SJCRH30 (cell line): ENCODE measurements at regions not wholly inside any gene's neighbourhood (a gene's known extent, or its start where the extent isn't known, plus 50 kb on each side); places are given as distances from the start of the nearest gene placed in this dataset.

Source experiments
- DNase-seq, 2 experiments: peaks; one replicate each; pipeline ENCODE4 v3.0.0-alpha.2; 2015 to 2020
- H3K27ac ChIP-seq: fragments of 250-450 bp; sonication (Bioruptor Pico); 2 replicates; pipeline ENCODE4 v1.5.1; 2020; ENCODE audit warnings: mild to moderate bottlenecking, moderate library complexity
- H3K27me3 ChIP-seq: fragments of 250-450 bp; sonication (Bioruptor Pico); 2 replicates; pipeline ENCODE4 v1.5.1; 2020; ENCODE audit warnings: mild to moderate bottlenecking, moderate library complexity
- H3K36me3 ChIP-seq: fragments of 250-450 bp; sonication (Bioruptor Pico); 2 replicates; pipeline ENCODE4 v1.5.1; 2020; ENCODE audit warnings: mild to moderate bottlenecking, moderate library complexity
- H3K4me1 ChIP-seq: fragments of 250-450 bp; sonication (Bioruptor Pico); 2 replicates; pipeline ENCODE4 v1.5.1; 2020; ENCODE audit warnings: mild to moderate bottlenecking, moderate library complexity
- H3K4me3 ChIP-seq: fragments of 250-450 bp; sonication (Bioruptor Pico); 2 replicates; pipeline ENCODE4 v1.5.1; 2020; ENCODE audit warnings: mild to moderate bottlenecking, moderate library complexity
- H3K9me3 ChIP-seq: fragments of 250-450 bp; sonication (Bioruptor Pico); replicated peaks from 2 replicates; pipeline ENCODE4 v1.5.1; 2020; ENCODE audit warnings: mild to moderate bottlenecking, moderate library complexity

GRCh38 chr21:41605178-41605933, 97.4 kb upstream of the TMPRSS2 start:
- no peak overlapping the region for H3K4me3 ChIP-seq
- H3K27ac ChIP-seq = no peak overlapping the region
- H3K4me1 ChIP-seq = no peaks in the 10 kb centered on the region
- 0 out of 2 replicates have a peak, but pooled peaks cover 9% of the 10 kb centered on the region for H3K27me3 ChIP-seq
- no peaks in the 10 kb centered on the region for H3K9me3 ChIP-seq
- H3K36me3 ChIP-seq = no peaks in the 10 kb centered on the region
- DNase-seq = no peak

DNA sequence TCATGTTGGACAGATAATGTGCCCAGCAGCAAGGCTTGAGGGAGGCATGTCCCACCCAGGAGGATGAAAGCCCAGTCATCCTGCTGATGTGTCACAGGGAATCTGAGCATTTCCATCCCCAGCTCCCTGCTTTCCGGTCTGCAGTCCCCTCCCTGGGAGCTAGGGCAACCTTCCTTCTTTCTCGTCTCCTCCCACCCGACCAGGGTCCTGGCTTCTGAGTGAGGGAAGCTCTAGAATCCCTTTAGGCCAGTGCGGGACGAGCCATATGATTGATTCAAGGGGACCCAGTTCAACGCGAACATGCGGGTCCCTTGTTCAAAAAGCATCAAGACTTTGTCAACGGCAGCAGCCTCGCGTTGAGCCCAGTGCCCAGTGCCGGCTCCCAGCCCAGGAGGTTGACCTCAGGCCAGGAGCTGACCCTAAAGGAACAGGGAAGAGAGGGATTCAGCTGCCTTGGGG, 96.7 kb upstream of the TMPRSS2 start:
- no peaks in the 10 kb centered on the region for H3K9me3 ChIP-seq
- no peak for DNase-seq
- H3K27me3 ChIP-seq = 0 out of 2 replicates have a peak, but pooled peaks cover 9% of the 10 kb centered on the region
- no peak overlapping the region for H3K4me3 ChIP-seq
- H3K36me3 ChIP-seq = no peaks in the 10 kb centered on the region
- H3K27ac ChIP-seq = no peak overlapping the region
- no peaks in the 10 kb centered on the region for H3K4me1 ChIP-seq

GRCh38 chr21:41603476-41603875, 95.5 kb upstream of the TMPRSS2 start:
- Histone ChIP-seq H3K36me3 (no peaks in the 10 kb centered on the region), H3K27ac (no peak overlapping the region), H3K9me3 (no peaks in the 10 kb centered on the region), H3K27me3 (0 out of 2 replicates have a peak, but pooled peaks cover 9% of the 10 kb centered on the region), H3K4me1 (no peaks in the 10 kb centered on the region), H3K4me3 (no peak overlapping the region)
- DNase-seq = no peak

GRCh38 chr21:41602531-41602930, 94.6 kb upstream of the TMPRSS2 start:
- Histone ChIP-seq H3K27me3 (0 out of 2 replicates have a peak, but pooled peaks cover 9% of the 10 kb centered on the region), H3K27ac (no peak overlapping the region), H3K4me3 (no peak overlapping the region), H3K9me3 (no peaks in the 10 kb centered on the region), H3K4me1 (no peaks in the 10 kb centered on the region), H3K36me3 (no peaks in the 10 kb centered on the region)
- DNase-seq = no peak

DNA sequence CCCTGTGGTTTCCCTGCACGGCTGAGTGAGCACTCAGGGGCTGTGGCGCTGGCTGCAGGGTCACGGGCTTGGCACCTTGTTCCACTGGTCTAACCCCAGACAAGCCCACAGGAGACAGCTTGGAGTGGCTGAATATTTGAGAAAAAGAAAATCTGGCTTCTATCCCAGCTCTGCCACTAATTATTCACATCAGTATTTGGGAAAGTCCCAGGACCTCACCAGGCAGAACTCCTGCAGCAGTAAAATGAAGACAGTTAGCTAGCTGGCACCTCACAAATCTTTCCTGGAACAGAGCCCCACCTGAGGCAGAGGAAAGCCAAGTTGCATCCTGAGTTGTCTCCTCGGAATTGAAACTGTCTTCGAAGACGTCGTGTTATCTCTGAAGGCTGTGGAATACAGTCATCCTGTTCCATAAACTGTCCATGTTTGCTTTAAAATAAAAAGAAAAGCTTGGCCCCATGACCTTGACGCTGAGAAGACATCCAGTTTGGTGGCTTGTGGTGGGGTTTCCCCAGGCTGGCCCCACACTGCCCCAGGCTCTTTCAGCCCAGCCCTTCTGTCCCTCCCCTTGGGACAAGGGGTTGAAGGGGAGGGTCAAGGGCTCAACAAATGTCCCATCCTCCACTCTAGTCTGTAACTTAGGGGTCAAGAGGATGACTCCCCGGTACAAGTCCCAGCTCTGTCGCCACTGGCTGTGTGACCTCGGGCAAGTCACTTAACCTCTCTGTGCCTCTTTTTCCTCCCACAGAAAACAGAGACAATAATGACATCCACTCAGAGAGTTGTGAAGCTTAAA, 93.8 kb upstream of the TMPRSS2 start:
- DNase-seq = no peak
- Histone ChIP-seq H3K4me3 (no peak overlapping the region), H3K27ac (no peak overlapping the region), H3K4me1 (no peaks in the 10 kb centered on the region), H3K27me3 (0 out of 2 replicates have a peak, but pooled peaks cover 3% of the 10 kb centered on the region), H3K36me3 (no peaks in the 10 kb centered on the region), H3K9me3 (no peaks in the 10 kb centered on the region)

- Histone ChIP-seq H3K4me3 (no peak overlapping the region), H3K9me3 (no peaks in the 10 kb centered on the region), H3K27ac (no peak overlapping the region), H3K27me3 (no peaks in the 10 kb centered on the region), H3K36me3 (no peaks in the 10 kb centered on the region), H3K4me1 (no peaks in the 10 kb centered on the region)
- DNase-seq = no peak
Measured at GRCh38 chr21:41600961-41601572, 93.1 kb upstream of the TMPRSS2 start.

- H3K27ac ChIP-seq = no peak overlapping the region
- no peaks in the 10 kb centered on the region for H3K27me3 ChIP-seq
- no peaks in the 10 kb centered on the region for H3K36me3 ChIP-seq
- no peaks in the 10 kb centered on the region for H3K9me3 ChIP-seq
- no peaks in the 10 kb centered on the region for H3K4me1 ChIP-seq
- DNase-seq = no peak
- H3K4me3 ChIP-seq = no peak overlapping the region
Measured at GRCh38 chr21:41600556-41600955, 92.6 kb upstream of the TMPRSS2 start.

- Histone ChIP-seq H3K4me3 (no peak overlapping the region), H3K9me3 (no peaks in the 10 kb centered on the region), H3K27me3 (no peaks in the 10 kb centered on the region), H3K4me1 (no peaks in the 10 kb centered on the region), H3K36me3 (no peaks in the 10 kb centered on the region), H3K27ac (no peak overlapping the region)
- DNase-seq = no peak
Measured at GRCh38 chr21:41600116-41600515, 92.2 kb upstream of the TMPRSS2 start.

DNA sequence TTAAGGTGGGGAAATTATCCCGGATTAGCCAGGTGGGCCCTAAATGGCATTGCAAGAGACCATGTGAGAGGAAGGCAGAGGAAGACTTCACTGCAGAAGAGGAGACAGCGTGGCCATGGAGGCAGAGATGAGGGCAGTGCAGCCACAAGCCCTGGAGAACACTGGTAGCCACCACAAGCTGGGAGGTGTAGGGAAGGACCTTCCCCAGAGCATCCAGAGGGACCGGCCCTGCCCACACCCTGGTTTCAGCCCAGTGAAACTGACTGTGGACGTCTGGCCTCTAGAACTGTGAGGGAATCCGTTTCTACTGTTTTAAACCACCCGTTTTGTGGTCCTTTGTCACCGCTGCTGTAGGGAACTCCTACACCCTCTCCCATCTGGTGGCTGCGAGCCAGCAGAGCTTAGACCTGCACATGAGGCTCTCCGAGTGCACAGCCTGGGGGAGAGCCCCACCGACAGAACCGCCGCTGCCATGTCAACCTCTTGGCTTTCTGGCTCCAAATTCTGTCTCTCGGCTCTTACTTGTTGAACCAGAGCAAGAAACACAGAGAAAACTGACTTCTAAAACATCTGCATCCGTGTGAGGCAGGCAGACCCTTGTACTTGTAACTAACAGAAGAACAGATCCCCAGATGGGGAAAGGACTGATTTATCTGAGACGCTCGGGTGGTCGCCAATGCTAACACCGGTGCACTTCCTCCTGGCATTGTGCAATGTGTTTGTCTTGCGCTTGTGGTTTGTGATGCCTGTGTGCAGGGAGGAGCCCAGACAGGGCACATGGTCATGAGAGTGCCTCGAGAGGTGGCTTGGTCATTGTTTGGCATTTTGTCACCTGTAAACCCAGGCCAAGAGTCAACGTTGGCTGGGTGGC, 90.8 kb upstream of the TMPRSS2 start:
- no peak for DNase-seq
- H3K27ac ChIP-seq = no peak overlapping the region
- no peaks in the 10 kb centered on the region for H3K4me1 ChIP-seq
- no peaks in the 10 kb centered on the region for H3K27me3 ChIP-seq
- H3K4me3 ChIP-seq = no peak overlapping the region
- no peaks in the 10 kb centered on the region for H3K36me3 ChIP-seq
- H3K9me3 ChIP-seq = no peaks in the 10 kb centered on the region

DNA sequence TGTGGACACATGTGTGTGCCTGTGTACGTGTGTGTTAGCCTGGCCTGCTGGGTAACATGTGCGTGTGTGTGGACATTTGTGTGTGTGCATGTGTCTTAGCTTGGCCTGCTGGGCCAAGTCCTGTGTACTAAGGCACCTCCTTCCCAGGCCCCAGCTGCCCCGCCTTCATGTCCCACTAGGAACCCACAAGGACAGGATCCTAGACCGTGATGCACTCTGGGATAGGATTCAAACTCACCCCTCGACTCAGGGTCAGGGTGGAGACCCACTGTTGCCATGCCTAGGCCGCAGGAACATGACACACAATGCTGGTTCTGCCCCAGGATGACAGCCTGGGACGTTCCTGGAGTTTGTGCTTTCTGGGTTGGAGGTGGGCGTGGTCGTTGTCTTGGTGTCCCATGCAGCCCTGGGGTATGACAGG, 89.9 kb upstream of the TMPRSS2 start:
- H3K4me3 ChIP-seq = no peak overlapping the region
- no peaks in the 10 kb centered on the region for H3K4me1 ChIP-seq
- DNase-seq = no peak
- no peaks in the 10 kb centered on the region for H3K9me3 ChIP-seq
- H3K27ac ChIP-seq = no peak overlapping the region
- no peaks in the 10 kb centered on the region for H3K27me3 ChIP-seq
- H3K36me3 ChIP-seq = no peaks in the 10 kb centered on the region

- Histone ChIP-seq H3K36me3 (no peaks in the 10 kb centered on the region), H3K9me3 (no peaks in the 10 kb centered on the region), H3K27ac (no peak overlapping the region), H3K4me3 (no peak overlapping the region), H3K27me3 (no peaks in the 10 kb centered on the region), H3K4me1 (no peaks in the 10 kb centered on the region)
- no peak for DNase-seq
Measured at GRCh38 chr21:41597227-41597626, 89.3 kb upstream of the TMPRSS2 start.

DNA sequence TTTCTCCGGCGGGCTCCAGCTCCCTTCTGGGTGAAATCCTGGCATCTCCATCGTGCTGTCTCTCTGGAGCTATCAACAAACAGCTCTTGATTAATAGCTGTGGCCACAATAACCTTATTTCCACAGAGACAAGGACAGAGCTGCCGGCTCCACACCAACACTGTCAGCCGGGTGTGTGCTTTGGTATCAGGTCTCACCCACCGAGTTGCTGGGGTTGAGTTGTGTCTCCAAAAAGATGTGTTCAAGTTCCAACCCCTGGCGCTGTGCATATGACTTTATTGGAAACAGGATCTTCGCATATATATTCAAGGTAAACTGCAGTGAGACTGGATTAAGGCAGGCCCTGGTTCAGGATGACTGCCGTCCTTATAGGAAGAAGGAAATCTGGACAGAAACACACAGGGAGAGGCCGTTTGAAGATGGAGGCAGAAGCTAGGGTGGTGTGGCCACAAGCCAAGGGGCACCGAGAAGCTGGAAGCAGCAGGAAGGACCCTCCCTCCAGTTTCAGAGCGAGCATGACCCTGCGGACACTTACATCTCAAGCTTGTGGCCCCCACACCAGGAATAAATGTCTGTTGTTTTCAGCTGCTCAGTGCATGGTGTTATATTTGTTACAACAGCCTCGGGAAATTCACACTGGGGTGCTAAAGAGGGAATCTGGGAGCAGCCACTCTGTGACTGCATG, 88.4 kb upstream of the TMPRSS2 start:
- H3K27ac ChIP-seq = no peak overlapping the region
- H3K4me3 ChIP-seq = no peak overlapping the region
- DNase-seq = no peak
- no peaks in the 10 kb centered on the region for H3K9me3 ChIP-seq
- H3K27me3 ChIP-seq = no peaks in the 10 kb centered on the region
- H3K36me3 ChIP-seq = no peaks in the 10 kb centered on the region
- no peaks in the 10 kb centered on the region for H3K4me1 ChIP-seq

DNA sequence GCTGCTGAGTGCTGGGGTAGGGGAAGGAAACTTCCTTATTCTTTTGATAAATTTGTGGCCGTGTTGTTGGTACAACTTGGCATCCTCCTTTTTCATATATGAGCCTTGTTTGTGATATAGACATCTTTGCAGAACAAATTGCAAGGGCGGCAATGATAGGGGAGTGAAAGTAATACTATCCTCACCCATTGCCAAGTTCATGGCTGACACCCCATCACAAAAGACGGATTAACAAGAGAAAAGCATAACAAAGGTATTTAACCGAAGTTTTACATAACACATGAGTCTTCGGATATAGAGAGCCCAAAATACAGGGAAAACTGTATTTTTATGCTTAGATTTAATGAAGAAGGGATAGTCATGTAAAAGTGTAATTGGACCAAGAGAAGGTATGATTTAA, 86.3 kb upstream of the TMPRSS2 start:
- Histone ChIP-seq H3K36me3 (no peaks in the 10 kb centered on the region), H3K27ac (no peak overlapping the region), H3K4me3 (no peak overlapping the region), H3K4me1 (no peaks in the 10 kb centered on the region), H3K9me3 (no peaks in the 10 kb centered on the region), H3K27me3 (no peaks in the 10 kb centered on the region)
- DNase-seq = no peak

DNA sequence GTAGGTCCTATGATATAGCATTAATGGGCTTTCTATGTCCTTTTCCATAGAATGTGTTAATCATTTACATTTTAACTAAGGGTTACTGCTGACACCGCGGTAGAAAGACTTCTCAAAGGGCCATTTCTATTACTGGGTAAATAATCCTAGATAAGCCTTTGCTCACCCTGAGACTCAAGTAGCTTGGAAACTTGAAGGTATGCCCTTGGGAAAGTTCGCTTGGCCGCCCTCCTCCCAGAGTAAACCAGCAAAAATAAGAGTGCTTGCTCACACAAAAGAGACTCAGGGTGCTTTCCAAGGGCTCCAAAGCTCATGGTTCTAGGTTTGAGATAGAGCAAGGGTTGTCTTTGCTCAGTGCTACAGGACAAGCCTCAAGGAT, 85.8 kb upstream of the TMPRSS2 start:
- Histone ChIP-seq H3K4me1 (no peaks in the 10 kb centered on the region), H3K9me3 (no peaks in the 10 kb centered on the region), H3K36me3 (no peaks in the 10 kb centered on the region), H3K27me3 (no peaks in the 10 kb centered on the region), H3K4me3 (no peak overlapping the region), H3K27ac (no peak overlapping the region)
- no peak for DNase-seq
